ENCODE measurements at regions not wholly inside any gene's neighbourhood (a gene's known extent, or its start where the extent isn't known, plus 50 kb on each side); places are given as distances from the start of the nearest gene placed in this dataset.

- DNase-seq = no peak
Observed at GRCh38 chr10:133035952-133036351, 51.8 kb upstream of the ADGRA1 start.

DNA sequence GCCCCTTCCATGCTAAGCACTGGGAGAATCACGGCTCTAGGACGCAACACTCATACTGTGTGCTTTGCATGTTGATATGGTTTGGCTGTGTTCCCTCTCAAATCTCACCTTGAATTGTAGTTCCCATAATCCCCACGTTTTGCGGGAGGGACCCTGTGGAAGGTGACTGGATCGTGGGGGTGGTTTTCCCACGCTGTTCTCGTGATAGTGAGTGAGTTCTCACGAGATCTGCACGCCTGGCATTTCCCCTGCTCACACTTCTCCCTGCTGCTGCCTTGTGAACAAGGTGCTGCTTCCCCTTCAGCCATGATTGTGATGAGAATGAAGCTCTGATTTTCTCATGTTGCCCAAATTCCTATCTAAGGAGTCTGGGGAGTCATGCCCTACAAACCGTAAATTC, 53.0 kb upstream of the ADGRA1 start:
- no peak for DNase-seq

DNA sequence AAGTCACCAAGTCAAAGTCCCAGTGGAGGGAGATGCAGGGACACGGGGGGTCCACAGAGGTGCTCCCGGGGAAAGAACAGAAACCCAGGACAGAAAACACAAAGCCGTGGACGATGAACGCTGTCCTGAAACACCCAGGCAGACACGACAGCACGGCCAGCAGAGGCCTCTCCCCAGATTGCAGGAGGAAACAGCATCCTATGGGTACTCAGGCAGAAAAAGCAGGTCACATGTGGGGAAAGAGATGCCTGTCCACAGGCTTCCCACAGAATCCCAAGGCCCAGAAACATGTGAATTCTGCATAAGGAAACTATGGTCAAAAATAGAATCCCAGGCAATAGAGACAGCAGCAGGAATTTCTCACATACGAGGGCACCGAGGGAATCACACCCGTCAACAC, 53.6 kb upstream of the ADGRA1 start:
- DNase-seq = no peak

GRCh38 chr10:133033742-133034048, 54.0 kb upstream of the ADGRA1 start:
- DNase-seq = no peak

- no peak for DNase-seq
Observed at GRCh38 chr10:133032976-133033741, 54.6 kb upstream of the ADGRA1 start.

DNA sequence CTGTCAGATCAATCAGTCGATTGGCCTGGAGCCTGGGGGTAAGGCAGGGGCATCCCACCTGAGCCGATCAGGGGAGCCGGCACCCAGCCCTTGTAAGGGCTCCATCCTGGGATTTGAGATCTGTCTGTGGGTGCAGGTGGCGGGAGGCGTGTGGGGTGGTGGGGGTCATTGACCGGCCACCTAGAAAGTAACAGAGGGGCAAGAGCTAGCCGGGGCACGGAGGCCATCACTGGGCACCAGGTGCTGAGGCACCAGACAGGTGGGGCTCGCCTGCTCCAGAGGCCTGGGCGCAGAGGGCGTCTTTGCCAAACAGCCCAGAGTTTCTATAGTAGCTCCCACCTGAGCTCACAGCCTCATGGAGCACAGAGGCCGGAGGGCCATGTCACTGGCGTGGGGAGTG, 55.5 kb upstream of the ADGRA1 start:
- no peak for DNase-seq

DNA sequence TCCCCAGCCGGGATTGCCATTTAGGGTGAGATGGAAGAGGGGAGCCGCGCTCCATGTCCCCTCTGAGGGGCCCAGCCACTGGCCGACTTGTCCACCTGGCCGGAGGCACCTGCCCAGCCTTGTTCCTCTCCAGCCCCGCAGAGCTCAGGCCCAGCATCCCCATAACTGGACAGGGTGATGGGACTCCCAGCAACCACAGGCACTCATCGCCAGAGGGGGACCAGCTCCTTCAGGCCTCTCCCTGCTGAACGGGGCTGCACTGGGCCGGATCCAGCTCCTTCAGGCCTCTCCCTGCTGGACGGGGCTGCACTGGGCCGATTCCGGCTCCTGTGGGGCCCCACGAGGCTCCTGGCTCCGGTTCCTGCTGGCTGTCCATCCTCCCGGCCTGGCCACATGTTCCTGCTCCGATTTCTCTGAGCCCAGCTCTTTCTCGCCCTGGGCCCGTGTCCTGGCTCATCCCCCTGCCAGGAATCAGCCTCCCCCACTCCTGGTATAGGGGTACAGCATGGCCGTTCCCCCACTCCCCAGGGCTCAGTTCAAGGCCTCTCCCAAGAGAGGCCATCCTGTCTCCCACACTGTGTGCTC, 56.1 kb upstream of the ADGRA1 start:
- DNase-seq = no peak

GRCh38 chr10:133030781-133031180, 56.9 kb upstream of the ADGRA1 start:
- DNase-seq = no peak

DNA sequence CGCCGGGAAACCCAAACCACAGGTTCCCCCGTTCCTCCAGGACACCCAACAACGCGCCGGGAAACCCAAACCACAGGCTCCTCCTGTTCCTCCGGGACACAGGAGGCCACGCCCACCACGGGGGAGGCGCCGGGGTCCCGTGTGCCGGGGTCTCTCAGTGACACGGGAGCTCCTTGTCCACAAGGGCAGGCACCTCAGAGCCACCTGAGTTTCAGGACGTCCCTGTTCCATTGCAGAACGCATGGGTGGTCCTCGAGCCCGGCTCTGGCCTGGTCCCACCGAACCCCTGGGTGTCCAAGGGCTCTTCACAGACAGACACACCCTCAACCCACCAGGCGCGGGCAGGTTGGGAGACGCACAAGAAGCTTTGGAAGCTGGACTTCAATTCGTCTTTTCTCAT, 57.6 kb upstream of the ADGRA1 start:
- no peak for DNase-seq

GRCh38 chr10:133028956-133029355, 58.8 kb upstream of the ADGRA1 start:
- DNase-seq = no peak

GRCh38 chr10:133028158-133028557, 59.6 kb upstream of the ADGRA1 start:
- DNase-seq = no peak

- DNase-seq = no peak
Observed at GRCh38 chr10:133027482-133027881, 60.2 kb upstream of the ADGRA1 start.

DNA sequence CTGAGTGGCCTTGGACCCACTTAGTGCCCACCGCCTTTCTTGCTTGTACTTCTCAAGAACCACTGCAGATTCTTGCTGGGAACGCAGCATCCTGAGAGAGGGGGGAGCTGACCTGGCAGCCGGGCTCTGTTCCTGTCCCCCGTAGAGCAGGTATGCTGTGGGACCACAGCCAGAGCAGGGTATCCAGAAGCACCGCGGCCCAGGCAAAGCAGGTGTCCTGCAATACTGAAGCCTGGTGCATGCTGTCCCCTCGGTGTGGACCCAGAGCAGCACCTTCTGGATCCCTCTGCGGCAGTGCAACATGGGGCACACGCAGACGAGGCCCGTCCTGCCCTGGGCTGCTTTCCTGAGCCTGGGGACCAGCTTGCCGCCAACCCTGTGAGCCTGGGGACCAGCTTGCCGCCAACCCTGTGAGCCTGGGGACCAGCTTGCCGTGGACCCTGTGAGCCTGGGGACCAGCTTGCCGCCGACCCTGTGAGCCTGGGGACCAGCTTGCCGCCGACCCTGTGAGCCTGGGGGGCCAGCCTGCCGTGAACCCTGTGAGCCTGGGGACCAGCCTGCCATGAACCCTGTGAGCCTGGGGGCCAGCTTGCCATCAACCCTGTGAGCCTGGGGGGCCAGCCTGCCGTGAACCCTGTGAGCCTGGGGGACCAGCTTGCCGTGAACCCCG, 60.9 kb upstream of the ADGRA1 start:
- DNase-seq = no peak

- DNase-seq = no peak
Observed at GRCh38 chr10:133026171-133026570, 61.6 kb upstream of the ADGRA1 start.

DNA sequence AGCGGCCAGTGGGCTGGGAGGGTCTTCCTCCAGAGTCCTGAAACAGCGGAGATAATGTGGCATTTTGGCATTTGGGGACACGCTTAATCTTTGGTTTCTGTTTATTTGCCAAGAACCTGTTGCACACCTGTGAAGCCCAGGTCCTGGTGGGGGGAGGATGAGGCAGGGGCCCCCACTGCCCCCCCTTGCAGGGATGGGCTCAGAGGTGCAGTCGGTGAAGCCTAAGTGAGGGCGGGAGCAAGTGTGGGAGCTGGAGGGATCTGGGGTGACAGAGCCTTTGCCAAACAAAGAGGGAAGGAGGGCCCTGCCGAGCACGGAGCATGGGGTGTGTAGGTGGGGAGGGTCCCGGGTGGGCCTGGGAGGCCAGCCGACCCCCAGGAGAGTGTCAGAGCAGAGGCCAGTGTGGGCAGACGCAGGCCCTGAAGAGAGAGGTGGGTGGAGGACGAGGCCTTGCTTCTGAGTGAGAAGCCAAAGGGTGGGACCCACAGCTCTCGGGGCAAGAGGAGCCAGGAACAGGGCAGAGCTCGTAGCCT, 62.1 kb upstream of the ADGRA1 start:
- DNase-seq = no peak

- no peak for DNase-seq
Observed at GRCh38 chr10:133024704-133025557, 62.8 kb upstream of the ADGRA1 start.

DNA sequence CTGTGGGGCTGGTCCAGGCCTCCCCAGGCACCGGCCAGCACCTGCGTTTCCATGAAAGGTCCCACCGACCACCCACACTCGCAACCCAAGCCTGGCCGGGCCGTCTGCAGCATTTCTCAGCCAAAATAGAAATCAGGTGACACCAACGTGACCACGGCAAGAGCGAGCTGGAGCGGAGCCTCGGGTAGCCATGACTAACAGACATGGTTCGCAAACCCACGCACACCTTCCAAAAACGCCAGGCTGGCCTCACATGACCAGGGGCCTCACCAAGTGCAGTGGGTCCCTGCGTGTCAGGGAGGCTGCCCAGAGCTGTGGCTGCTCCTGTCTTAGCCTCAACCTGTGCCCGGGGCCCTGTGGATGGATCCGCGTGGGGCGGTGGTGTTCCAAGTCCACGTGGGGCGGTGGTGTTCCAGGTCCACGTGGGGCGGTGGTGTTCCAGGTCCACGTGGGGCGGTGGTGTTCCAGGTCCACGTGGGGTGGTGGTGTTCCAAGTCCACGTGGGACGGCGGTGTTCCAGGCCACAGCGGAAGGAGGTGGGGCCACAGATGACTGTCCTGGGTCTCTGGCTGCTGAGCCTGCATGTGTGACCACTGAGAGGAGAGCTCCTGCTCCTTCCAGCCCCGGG, 64.4 kb upstream of the ADGRA1 start:
- DNase-seq = no peak

DNA sequence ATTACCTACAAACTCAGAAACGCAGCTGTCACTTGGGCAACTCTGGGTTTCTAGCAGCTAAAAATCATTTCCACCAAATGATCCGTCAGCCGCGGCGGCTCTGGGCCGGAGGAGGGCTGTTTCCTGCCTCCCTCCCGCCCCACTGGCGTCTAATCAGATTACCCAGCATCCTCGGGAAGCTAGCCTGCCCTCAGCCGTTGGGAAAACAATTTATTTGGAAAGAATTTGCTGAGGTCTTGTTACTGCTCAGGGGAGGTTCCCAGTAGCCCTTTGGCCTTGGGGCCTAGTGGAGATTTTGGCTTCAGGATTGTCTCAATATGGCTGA, 65.0 kb upstream of the ADGRA1 start:
- DNase-seq = peak; percentile 5

DNA sequence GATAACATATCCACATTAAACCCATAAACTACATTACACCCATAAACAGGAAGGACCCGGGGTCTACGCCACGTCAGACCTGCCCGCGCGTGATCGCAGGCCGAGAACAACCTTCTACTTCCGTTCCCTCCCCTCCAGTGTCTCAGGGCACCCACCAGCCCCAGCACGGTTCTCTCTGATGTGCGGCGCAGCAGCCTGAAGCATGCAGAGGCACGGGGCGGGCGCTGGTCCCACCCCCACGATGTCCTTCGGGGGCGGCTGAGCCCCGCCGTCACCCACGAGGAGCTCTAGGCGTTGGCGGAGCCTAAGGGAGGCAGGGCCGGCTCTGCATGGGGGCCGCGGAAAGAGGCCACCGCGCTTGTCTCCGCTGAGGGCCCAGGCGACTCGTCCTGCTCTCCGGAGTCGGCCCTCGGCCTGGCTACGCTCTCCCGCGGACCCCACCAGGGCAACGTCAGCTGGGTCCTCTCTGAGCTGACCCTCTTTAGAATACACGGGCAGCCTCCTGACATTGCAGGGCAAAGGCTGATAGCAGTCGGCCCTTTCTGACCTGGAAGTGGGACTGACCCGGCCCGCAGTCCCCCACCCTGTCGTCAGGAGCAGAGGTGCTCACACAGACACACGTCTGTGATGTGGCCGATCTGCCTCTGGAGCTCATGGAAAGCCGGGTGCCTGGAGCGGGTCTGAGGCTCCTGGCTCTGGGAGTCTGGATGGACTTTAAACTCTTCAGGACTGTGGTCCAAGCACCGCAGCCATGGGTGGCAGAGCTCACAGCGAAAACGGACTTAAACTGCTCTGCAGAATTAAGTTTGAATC, 65.6 kb upstream of the ADGRA1 start:
- DNase-seq = no peak

- no peak for DNase-seq
Observed at GRCh38 chr10:133021116-133021962, 66.4 kb upstream of the ADGRA1 start.

GRCh38 chr10:133020193-133020817, 67.4 kb upstream of the ADGRA1 start:
- no peak for DNase-seq

All from hematopoietic multipotent progenitor cell treated with erythropoietin and hydrocortisone succinate and interleukin-3 and kit ligand, for 4 days (in vitro differentiated cells).